GM23338 (cell line): ENCODE measurements at regions not wholly inside any gene's neighbourhood (a gene's known extent, or its start where the extent isn't known, plus 50 kb on each side); places are given as distances from the start of the nearest gene placed in this dataset.

Experiments
- ATAC-seq: fragments of 200-7000 bp; cut with Tn5 transposase; 3 replicates; pipeline ENCODE4 v1.9.1; 2020
- DNase-seq: peaks from one replicate; pipeline ENCODE4 v3.0.0-alpha.2; 2015; ENCODE audit warnings: low spot score
- H2AFZ ChIP-seq: fragments of 200-600 bp; sonication (generic); 2 replicates; pipeline ENCODE4 v1.8.0; 2016; ENCODE audit warnings: antibody characterized with exemption, mild to moderate bottlenecking, moderate library complexity
- H3F3A ChIP-seq: fragments of 200-600 bp; sonication (generic); replicated peaks from 2 replicates; pipeline ENCODE4 v1.8.0; 2017; ENCODE audit warnings: antibody characterized with exemption, mixed run types, low read depth
- H3K27ac ChIP-seq: fragments of 200-600 bp; sonication (generic); 2 replicates; pipeline ENCODE4 v1.6.1; 2016; ENCODE audit warnings: low read depth
- H3K27me3 ChIP-seq: fragments of 200-600 bp; sonication (generic); 2 replicates; pipeline ENCODE4 v1.8.0; 2016; ENCODE audit warnings: mild to moderate bottlenecking, mixed run types, moderate library complexity; ENCODE audit not compliant: insufficient read depth
- H3K36me3 ChIP-seq: fragments of 200-600 bp; sonication (generic); 2 replicates; pipeline ENCODE4 v1.8.0; 2016; ENCODE audit warnings: mild to moderate bottlenecking; ENCODE audit not compliant: insufficient read depth
- H3K4me1 ChIP-seq: fragments of 200-600 bp; sonication (generic); 2 replicates; pipeline ENCODE4 v1.8.0; 2016; ENCODE audit warnings: mild to moderate bottlenecking, moderate library complexity; ENCODE audit not compliant: insufficient read depth
- H3K4me2 ChIP-seq: fragments of 200-600 bp; sonication (generic); 2 replicates; pipeline ENCODE4 v1.7.1; 2017; ENCODE audit warnings: mixed run types
- H3K4me3 ChIP-seq: fragments of 200-600 bp; sonication (generic); 2 replicates; pipeline ENCODE4 v1.6.1; 2016; ENCODE audit warnings: mixed run types
- H3K79me2 ChIP-seq: fragments of 200-600 bp; sonication (generic); replicated peaks from 2 replicates; pipeline ENCODE4 v1.8.0; 2017; ENCODE audit warnings: mild to moderate bottlenecking; ENCODE audit not compliant: insufficient read depth
- H3K9me2 ChIP-seq: fragments of 200-600 bp; sonication (generic); 2 replicates; pipeline ENCODE4 v1.8.0; 2017; ENCODE audit not compliant: insufficient read depth
- H4K20me1 ChIP-seq: fragments of 200-600 bp; sonication (generic); replicated peaks from 2 replicates; pipeline ENCODE4 v1.8.0; 2017; ENCODE audit warnings: mild to moderate bottlenecking; ENCODE audit not compliant: insufficient read depth
- H3K27ac Mint-ChIP-seq: 2 replicates; pipeline ENCODE4 v1.8.0; 2020; ENCODE audit warnings: inconsistent platforms, mild to moderate bottlenecking, moderate library complexity, mixed read lengths
- H3K27me3 Mint-ChIP-seq: 3 replicates; pipeline ENCODE4 v1.8.0; 2022; ENCODE audit warnings: low read depth, mild to moderate bottlenecking, moderate library complexity, mixed read lengths, inconsistent platforms; ENCODE audit not compliant: insufficient read depth, poor library complexity
- H3K36me3 Mint-ChIP-seq: 3 replicates; pipeline ENCODE4 v1.8.0; 2021; ENCODE audit warnings: low read depth, mild to moderate bottlenecking, inconsistent platforms, moderate library complexity, mixed read lengths
- H3K4me1 Mint-ChIP-seq: 3 replicates; pipeline ENCODE4 v1.8.0; 2020; ENCODE audit warnings: mild to moderate bottlenecking, inconsistent platforms, mixed read lengths
- H3K4me3 Mint-ChIP-seq: 3 replicates; pipeline ENCODE4 v1.8.0; 2021; ENCODE audit warnings: moderate library complexity, mild to moderate bottlenecking, inconsistent platforms, mixed read lengths
- H3K9me3 Mint-ChIP-seq: 3 replicates; pipeline ENCODE4 v1.8.0; 2020; ENCODE audit warnings: moderate library complexity, mild to moderate bottlenecking, inconsistent platforms, mixed read lengths
- CREB1 ChIP-seq: fragments of 250-450 bp; sonication (Bioruptor Pico); IDR thresholded peaks from 2 replicates; pipeline ENCODE4 v1.5.0; 2020; ENCODE audit warnings: low read depth, mild to moderate bottlenecking, moderate library complexity
- CTCF ChIP-seq, 2 experiments: fragments of 200-600 bp in 1 of 2; sonication (generic) in 1 of 2; conservative IDR thresholded peaks; 2 replicates each; pipeline versions ENCODE4 v1.5.1 to v1.6.1; 2016 to 2017; ENCODE audit warnings: antibody characterized with exemption in 2 of 2, low read depth in 2 of 2, mild to moderate bottlenecking in 2 of 2, moderate library complexity in 1 of 2
- ETS1 ChIP-seq: IDR thresholded peaks from 2 replicates; pipeline ENCODE4 v1.6.1; 2016; ENCODE audit warnings: antibody characterized with exemption
- EZH2 ChIP-seq: fragments of 200-600 bp; sonication (generic); IDR thresholded peaks from one replicate; pipeline ENCODE4 v1.8.0; 2017; ENCODE audit warnings: antibody characterized with exemption, mild to moderate bottlenecking, low read depth; ENCODE audit not compliant: unreplicated experiment
- JUNB ChIP-seq: IDR thresholded peaks from one replicate; pipeline ENCODE4 v1.6.1; 2016; ENCODE audit warnings: antibody characterized with exemption; ENCODE audit not compliant: unreplicated experiment
- NANOG ChIP-seq: IDR thresholded peaks from 2 replicates; pipeline ENCODE4 v1.6.1; 2016; ENCODE audit warnings: antibody characterized with exemption, borderline replicate concordance
- STAT1 ChIP-seq: IDR thresholded peaks from one replicate; pipeline ENCODE4 v1.6.1; 2016; ENCODE audit warnings: antibody characterized with exemption; ENCODE audit not compliant: unreplicated experiment
- ZNF114 ChIP-seq: fragments of 250-450 bp; sonication (Bioruptor Pico); IDR thresholded peaks from 2 replicates; pipeline ENCODE4 v1.5.0; 2020; ENCODE audit warnings: mild to moderate bottlenecking, moderate library complexity
- ZNF331 ChIP-seq: fragments of 250-450 bp; sonication (Bioruptor Pico); IDR thresholded peaks from 2 replicates; pipeline ENCODE4 v1.5.0; 2020; ENCODE audit warnings: low read depth, mild to moderate bottlenecking, moderate library complexity
- ZNF462 ChIP-seq: fragments of 250-450 bp; sonication (Bioruptor Pico); IDR thresholded peaks from 2 replicates; pipeline ENCODE4 v1.5.0; 2020; ENCODE audit warnings: mild to moderate bottlenecking, moderate library complexity

GRCh38 chr16:82456683-82457082, 170.1 kb upstream of the CDH13 start:
- H3K27ac Mint-ChIP-seq: no peak overlapping the region

GRCh38 chr16:82454566-82454965, 172.2 kb upstream of the CDH13 start:
- Histone ChIP-seq H4K20me1 (no peaks in the 10 kb centered on the region; the same call in 1 of the 2 replicates), H3K4me3 (no peak overlapping the region), H2AFZ (no peak overlapping the region), H3K4me2 (no peak overlapping the region), H3K4me1 (no peaks in the 10 kb centered on the region), H3F3A (no peaks in the 10 kb centered on the region), H3K27me3 (no peaks in the 10 kb centered on the region), H3K79me2 (no peaks in the 10 kb centered on the region), H3K27ac (no peak overlapping the region), H3K9me2 (peaks cover 4% of the 10 kb centered on the region; the same call in 1 of the 2 replicates), H3K36me3 (no peaks in the 10 kb centered on the region)
- Mint-ChIP-seq H3K27ac (no peak overlapping the region), H3K9me3 (no peaks in the 10 kb centered on the region), H3K27me3 (peaks cover 3% of the 10 kb centered on the region), H3K36me3 (no peaks in the 10 kb centered on the region), H3K4me1 (no peaks in the 10 kb centered on the region), H3K4me3 (no peak overlapping the region)
- ATAC-seq (no peak), DNase-seq (no peak)
- TF ChIP-seq ETS1 (no peak), EZH2 (no peak), CREB1 (CRISPR knock-in tag) (no peak), ZNF462 (CRISPR knock-in tag) (no peak), JUNB (no peak), STAT1 (no peak), NANOG (no peak), ZNF114 (CRISPR knock-in tag) (no peak), ZNF331 (no peak)

More at GRCh38 chr16:82456683-82457082, 170.1 kb upstream of the CDH13 start:
- ATAC-seq: peak; percentile 99
- H3K4me3 ChIP-seq: no peak overlapping the region
- no peak overlapping the region for H3K27ac ChIP-seq
- Mint-ChIP-seq H3K36me3 (no peaks in the 10 kb centered on the region), H3K9me3 (no peaks in the 10 kb centered on the region), H3K27me3 (peaks cover 3% of the 10 kb centered on the region), H3K4me3 (no peak overlapping the region), H3K4me1 (no peaks in the 10 kb centered on the region; the same call in 2 of the 3 replicates)
- peak; percentile 82 for DNase-seq
- H3K79me2 ChIP-seq: no peaks in the 10 kb centered on the region
- TF ChIP-seq ZNF114 (CRISPR knock-in tag): no peak
- peak; percentile 77 to 89 for TF ChIP-seq CTCF (conservative IDR thresholded peaks at IDR 0.05; ENCODE audit: low read depth in 2 of 2)
- H3K36me3 ChIP-seq: no peaks in the 10 kb centered on the region
- no peak overlapping the region for H3K4me2 ChIP-seq
- no peaks in the 10 kb centered on the region; the same call in 1 of the 2 replicates for H4K20me1 ChIP-seq
- H3K4me1 ChIP-seq: no peaks in the 10 kb centered on the region
- H3F3A ChIP-seq: no peaks in the 10 kb centered on the region
- no peaks in the 10 kb centered on the region for H3K27me3 ChIP-seq
- no peaks in the 10 kb centered on the region for H3K9me2 ChIP-seq
- H2AFZ ChIP-seq: no peak overlapping the region
